ENCODE measurements at regions not wholly inside any gene's neighbourhood (a gene's known extent, or its start where the extent isn't known, plus 50 kb on each side); places are given as distances from the start of the nearest gene placed in this dataset.

- Mint-ChIP-seq H3K36me3 (ENCODE audit: low read depth) (no peaks in the 10 kb centered on the region), H3K27me3 (ENCODE audit: insufficient read depth) (no peaks in the 10 kb centered on the region)
These were observed 146.2 kb upstream of the SEMA6D start for GRCh38 chr15:47570881-47571640.

GRCh38 chr15:47573673-47574072 lies 143.6 kb upstream of the SEMA6D start:
- no peak for DNase-seq (ENCODE audit: low spot score)
- no peaks in the 10 kb centered on the region for H3K9me3 Mint-ChIP-seq
- H3K27me3 Mint-ChIP-seq (ENCODE audit: insufficient read depth): no peaks in the 10 kb centered on the region
- intact Hi-C loops (cut with micrococcal nuclease): no loop called here
- H3K36me3 Mint-ChIP-seq (ENCODE audit: low read depth): no peaks in the 10 kb centered on the region
- H3K4me1 Mint-ChIP-seq (ENCODE audit: low read depth): no peaks in the 10 kb centered on the region
- no peak overlapping the region for H3K4me3 Mint-ChIP-seq
- no peak overlapping the region for H3K27ac Mint-ChIP-seq

More at GRCh38 chr15:47570881-47571640, 146.2 kb upstream of the SEMA6D start:
- Mint-ChIP-seq H3K27ac (no peak overlapping the region), H3K4me1 (ENCODE audit: low read depth) (no peaks in the 10 kb centered on the region), H3K9me3 (no peaks in the 10 kb centered on the region), H3K4me3 (no peak overlapping the region)
- intact Hi-C loops (cut with micrococcal nuclease): no loop called here
- DNase-seq (ENCODE audit: low spot score): no peak

- H3K4me1 Mint-ChIP-seq (ENCODE audit: low read depth): no peaks in the 10 kb centered on the region
- intact Hi-C loops (cut with micrococcal nuclease): no loop called here
- no peak overlapping the region for H3K27ac Mint-ChIP-seq
- H3K36me3 Mint-ChIP-seq (ENCODE audit: low read depth): no peaks in the 10 kb centered on the region
- no peaks in the 10 kb centered on the region for H3K9me3 Mint-ChIP-seq
- no peak for DNase-seq (ENCODE audit: low spot score)
- H3K4me3 Mint-ChIP-seq: no peak overlapping the region
- H3K27me3 Mint-ChIP-seq (ENCODE audit: insufficient read depth): no peaks in the 10 kb centered on the region
These were observed 140.3 kb upstream of the SEMA6D start for GRCh38 chr15:47577000-47577399.

- no peaks in the 10 kb centered on the region for H3K36me3 Mint-ChIP-seq (ENCODE audit: low read depth)
- H3K27ac Mint-ChIP-seq: no peak overlapping the region
- no peaks in the 10 kb centered on the region for H3K27me3 Mint-ChIP-seq (ENCODE audit: insufficient read depth)
- DNase-seq (ENCODE audit: low spot score): no peak
- intact Hi-C loops (cut with micrococcal nuclease): no loop called here
- no peaks in the 10 kb centered on the region for H3K4me1 Mint-ChIP-seq (ENCODE audit: low read depth)
- no peaks in the 10 kb centered on the region for H3K9me3 Mint-ChIP-seq
- H3K4me3 Mint-ChIP-seq: no peak overlapping the region
These were observed 139.8 kb upstream of the SEMA6D start for GRCh38 chr15:47577461-47577860.

- Mint-ChIP-seq H3K27ac (no peak overlapping the region), H3K9me3 (no peaks in the 10 kb centered on the region), H3K27me3 (ENCODE audit: insufficient read depth) (no peaks in the 10 kb centered on the region), H3K36me3 (ENCODE audit: low read depth) (no peaks in the 10 kb centered on the region), H3K4me3 (no peak overlapping the region), H3K4me1 (ENCODE audit: low read depth) (no peaks in the 10 kb centered on the region)
- intact Hi-C loops (cut with micrococcal nuclease): no loop called here
- no peak for DNase-seq (ENCODE audit: low spot score)
These were observed 135.1 kb upstream of the SEMA6D start for GRCh38 chr15:47582233-47582632.

- no peak for DNase-seq (ENCODE audit: low spot score)
- peaks cover 3% of the 10 kb centered on the region for H3K9me3 Mint-ChIP-seq
- H3K4me1 Mint-ChIP-seq (ENCODE audit: low read depth): no peaks in the 10 kb centered on the region
- no peaks in the 10 kb centered on the region for H3K27me3 Mint-ChIP-seq (ENCODE audit: insufficient read depth)
- H3K4me3 Mint-ChIP-seq: no peak overlapping the region
- H3K27ac Mint-ChIP-seq: no peak overlapping the region
- intact Hi-C loops (cut with micrococcal nuclease): no loop called here
- no peaks in the 10 kb centered on the region for H3K36me3 Mint-ChIP-seq (ENCODE audit: low read depth)
These were observed 133.0 kb upstream of the SEMA6D start for GRCh38 chr15:47584316-47584715.

- no peak overlapping the region for H3K4me3 Mint-ChIP-seq
- H3K27me3 Mint-ChIP-seq (ENCODE audit: insufficient read depth): no peaks in the 10 kb centered on the region
- intact Hi-C loops (cut with micrococcal nuclease): no loop called here
- H3K36me3 Mint-ChIP-seq (ENCODE audit: low read depth): no peaks in the 10 kb centered on the region
- H3K4me1 Mint-ChIP-seq (ENCODE audit: low read depth): no peaks in the 10 kb centered on the region
- peaks cover 3% of the 10 kb centered on the region for H3K9me3 Mint-ChIP-seq
- no peak for DNase-seq (ENCODE audit: low spot score)
- no peak overlapping the region for H3K27ac Mint-ChIP-seq
These were observed 130.6 kb upstream of the SEMA6D start for GRCh38 chr15:47586653-47587224.

GRCh38 chr15:47587940-47588802 lies 129.1 kb upstream of the SEMA6D start:
- no peak for DNase-seq (ENCODE audit: low spot score)
- no peaks in the 10 kb centered on the region for H3K4me1 Mint-ChIP-seq (ENCODE audit: low read depth)
- no peaks in the 10 kb centered on the region for H3K36me3 Mint-ChIP-seq (ENCODE audit: low read depth)
- no peak overlapping the region for H3K4me3 Mint-ChIP-seq
- no peak overlapping the region for H3K27ac Mint-ChIP-seq
- intact Hi-C loops (cut with micrococcal nuclease): no loop called here
- no peaks in the 10 kb centered on the region for H3K27me3 Mint-ChIP-seq (ENCODE audit: insufficient read depth)
- peaks cover 3% of the 10 kb centered on the region for H3K9me3 Mint-ChIP-seq

GRCh38 chr15:47588958-47589357 lies 128.3 kb upstream of the SEMA6D start:
- Mint-ChIP-seq H3K27ac (no peak overlapping the region), H3K9me3 (peaks cover 3% of the 10 kb centered on the region), H3K36me3 (ENCODE audit: low read depth) (no peaks in the 10 kb centered on the region), H3K27me3 (ENCODE audit: insufficient read depth) (no peaks in the 10 kb centered on the region), H3K4me3 (no peak overlapping the region), H3K4me1 (ENCODE audit: low read depth) (no peaks in the 10 kb centered on the region)
- intact Hi-C loops (cut with micrococcal nuclease): no loop called here
- DNase-seq (ENCODE audit: low spot score): no peak

GRCh38 chr15:47598996-47599395 lies 118.3 kb upstream of the SEMA6D start:
- DNase-seq (ENCODE audit: low spot score): no peak
- H3K36me3 Mint-ChIP-seq (ENCODE audit: low read depth): no peaks in the 10 kb centered on the region
- intact Hi-C loops (cut with micrococcal nuclease): no loop called here
- H3K4me3 Mint-ChIP-seq: no peak overlapping the region
- H3K27me3 Mint-ChIP-seq (ENCODE audit: insufficient read depth): no peaks in the 10 kb centered on the region
- H3K27ac Mint-ChIP-seq: no peak overlapping the region
- peaks cover 8% of the 10 kb centered on the region for H3K9me3 Mint-ChIP-seq
- no peaks in the 10 kb centered on the region for H3K4me1 Mint-ChIP-seq (ENCODE audit: low read depth)

- H3K27ac Mint-ChIP-seq: no peak overlapping the region
These were observed 117.5 kb upstream of the SEMA6D start for GRCh38 chr15:47599806-47600205.

GRCh38 chr15:47602121-47602520 lies 115.2 kb upstream of the SEMA6D start:
- H3K4me3 Mint-ChIP-seq: no peak overlapping the region
- no peaks in the 10 kb centered on the region for H3K27me3 Mint-ChIP-seq (ENCODE audit: insufficient read depth)
- H3K36me3 Mint-ChIP-seq (ENCODE audit: low read depth): no peaks in the 10 kb centered on the region
- no peaks in the 10 kb centered on the region for H3K4me1 Mint-ChIP-seq (ENCODE audit: low read depth)
- peaks cover 4% of the 10 kb centered on the region for H3K9me3 Mint-ChIP-seq
- no peak for DNase-seq (ENCODE audit: low spot score)
- intact Hi-C loops (cut with micrococcal nuclease): no loop called here
- H3K27ac Mint-ChIP-seq: no peak overlapping the region

More at GRCh38 chr15:47599806-47600205, 117.5 kb upstream of the SEMA6D start:
- no peaks in the 10 kb centered on the region for H3K36me3 Mint-ChIP-seq (ENCODE audit: low read depth)
- H3K9me3 Mint-ChIP-seq: peaks cover 4% of the 10 kb centered on the region
- intact Hi-C loops (cut with micrococcal nuclease): no loop called here
- H3K4me1 Mint-ChIP-seq (ENCODE audit: low read depth): no peaks in the 10 kb centered on the region
- H3K4me3 Mint-ChIP-seq: no peak overlapping the region
- DNase-seq (ENCODE audit: low spot score): no peak
- no peaks in the 10 kb centered on the region for H3K27me3 Mint-ChIP-seq (ENCODE audit: insufficient read depth)

- Mint-ChIP-seq H3K4me3 (no peak overlapping the region), H3K27ac (no peak overlapping the region), H3K27me3 (ENCODE audit: insufficient read depth) (no peaks in the 10 kb centered on the region), H3K9me3 (peaks cover 4% of the 10 kb centered on the region), H3K4me1 (ENCODE audit: low read depth) (no peaks in the 10 kb centered on the region), H3K36me3 (ENCODE audit: low read depth) (no peaks in the 10 kb centered on the region)
- DNase-seq (ENCODE audit: low spot score): no peak
- intact Hi-C loops (cut with micrococcal nuclease): no loop called here
These were observed 114.3 kb upstream of the SEMA6D start for GRCh38 chr15:47603026-47603425.
